IMR-90 (cell line): ENCODE measurements at regions not wholly inside any gene's neighbourhood (a gene's known extent, or its start where the extent isn't known, plus 50 kb on each side); places are given as distances from the start of the nearest gene placed in this dataset.

Experiments
- CEBPB ChIP-seq: IDR thresholded peaks from 2 replicates; pipeline ENCODE4 v1.6.1; 2012; ENCODE audit warnings: low read depth, low read length, improper control_type of control experiment
- CTCF ChIP-seq: conservative IDR thresholded peaks from 2 replicates; pipeline ENCODE4 v1.5.1; 2012; ENCODE audit warnings: mild to moderate bottlenecking, low read depth, low read length, improper control_type of control experiment
- ELK1 ChIP-seq: fragments of 150-350 bp; IDR thresholded peaks from 2 replicates; pipeline ENCODE4 v1.6.1; 2016; ENCODE audit warnings: low read depth, mild to moderate bottlenecking, low read length, moderate library complexity, borderline replicate concordance
- FOS ChIP-seq: fragments of 150-350 bp; IDR thresholded peaks from 2 replicates; pipeline ENCODE4 v1.6.1; 2016; ENCODE audit warnings: low read depth, low read length
- MAFK ChIP-seq: IDR thresholded peaks from 2 replicates; pipeline ENCODE4 v1.6.1; 2012; ENCODE audit warnings: low read depth, low read length, improper control_type of control experiment
- MXI1 ChIP-seq: IDR thresholded peaks from 2 replicates; pipeline ENCODE4 v1.6.1; 2012; ENCODE audit warnings: low read depth, mild to moderate bottlenecking, low read length, moderate library complexity, borderline replicate concordance
- NFE2L2 ChIP-seq: fragments of 150-350 bp; IDR thresholded peaks from 2 replicates; pipeline ENCODE4 v1.6.1; 2016; ENCODE audit warnings: low read depth, mild to moderate bottlenecking, low read length
- POLR2A ChIP-seq: IDR thresholded peaks from 2 replicates; pipeline ENCODE4 v1.6.1; 2012; ENCODE audit warnings: mild to moderate bottlenecking, low read depth, low read length
- RAD21 ChIP-seq: IDR thresholded peaks from 2 replicates; pipeline ENCODE4 v1.6.1; 2012; ENCODE audit warnings: low read length, improper control_type of control experiment
- RFX5 ChIP-seq: IDR thresholded peaks from 2 replicates; pipeline ENCODE4 v1.8.0; 2012; ENCODE audit warnings: low read depth, mild to moderate bottlenecking, low read length, moderate library complexity
- SMC3 ChIP-seq: fragments of 150-350 bp; IDR thresholded peaks from 2 replicates; pipeline ENCODE4 v1.6.1; 2016; ENCODE audit warnings: low read depth, mild to moderate bottlenecking, antibody characterized with exemption, low read length, moderate library complexity
- USF2 ChIP-seq: fragments of 150-350 bp; IDR thresholded peaks from 2 replicates; pipeline ENCODE4 v1.6.1; 2017; ENCODE audit warnings: mild to moderate bottlenecking, antibody characterized with exemption, low read length, low read depth

- TF ChIP-seq CTCF (no peak), FOS (no peak), MXI1 (no peak), POLR2A (no peak), USF2 (no peak), RFX5 (no peak), CEBPB (no peak), MAFK (no peak), RAD21 (no peak), ELK1 (no peak), NFE2L2 (no peak), SMC3 (no peak)
Measured at GRCh38 chr5:68071736-68072135, 143.8 kb upstream of the PIK3R1 start.
